HG02884 (cell line): ENCODE measurements at regions not wholly inside any gene's neighbourhood (a gene's known extent, or its start where the extent isn't known, plus 50 kb on each side); places are given as distances from the start of the nearest gene placed in this dataset.
"Not testable (repeated sequence)": the region's sequence is repeated elsewhere in the genome, so short reads cannot be mapped to it uniquely, and the experiment has no call there.

Experiments used
- ATAC-seq: cut with Tn5 transposase; IDR thresholded peaks from one replicate; pipeline ENCODE4 v1.9.1; 2021; ENCODE audit warnings: mild to moderate bottlenecking, moderate library complexity; ENCODE audit not compliant: unreplicated experiment

DNA sequence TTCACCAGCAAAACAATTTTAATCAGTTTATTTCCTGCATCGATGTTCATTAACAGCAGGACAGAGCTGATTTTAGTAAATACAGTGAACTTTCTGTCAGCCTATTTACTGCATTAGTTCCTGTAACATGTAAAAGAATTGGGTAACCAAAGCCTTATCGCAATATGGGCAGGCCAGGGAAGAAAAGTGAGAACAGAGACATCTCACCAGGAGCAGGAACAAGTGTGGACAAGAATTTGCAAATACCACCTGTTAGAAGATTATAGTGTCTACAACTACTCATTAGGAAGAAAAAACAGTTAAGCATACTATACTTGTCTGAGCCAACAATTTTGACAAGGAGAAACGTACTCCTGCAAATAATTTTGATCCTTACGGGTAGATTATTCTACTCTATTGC is 1293.9 kb downstream of the PLA2G4A start:
- ATAC-seq = no peak

DNA sequence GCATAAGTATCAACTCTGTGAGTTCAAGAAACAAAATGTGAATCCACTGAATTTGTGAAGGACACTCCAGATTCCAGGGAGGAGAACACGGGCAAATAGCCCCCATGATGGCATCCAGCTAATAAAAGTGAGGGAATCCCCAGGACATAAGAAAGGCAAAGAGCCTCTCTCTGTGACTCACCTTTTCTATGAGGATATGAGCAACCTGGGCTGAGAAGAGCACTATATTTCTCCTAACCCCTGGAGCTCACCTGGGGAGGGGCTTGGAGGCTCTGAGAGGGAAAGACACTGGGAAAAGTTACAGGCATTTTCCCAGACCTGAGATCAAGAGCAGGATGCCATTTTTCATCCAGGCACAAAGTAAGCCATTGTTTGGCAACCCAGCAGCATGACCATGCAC is 1298.8 kb downstream of the PLA2G4A start:
- ATAC-seq = no peak

DNA sequence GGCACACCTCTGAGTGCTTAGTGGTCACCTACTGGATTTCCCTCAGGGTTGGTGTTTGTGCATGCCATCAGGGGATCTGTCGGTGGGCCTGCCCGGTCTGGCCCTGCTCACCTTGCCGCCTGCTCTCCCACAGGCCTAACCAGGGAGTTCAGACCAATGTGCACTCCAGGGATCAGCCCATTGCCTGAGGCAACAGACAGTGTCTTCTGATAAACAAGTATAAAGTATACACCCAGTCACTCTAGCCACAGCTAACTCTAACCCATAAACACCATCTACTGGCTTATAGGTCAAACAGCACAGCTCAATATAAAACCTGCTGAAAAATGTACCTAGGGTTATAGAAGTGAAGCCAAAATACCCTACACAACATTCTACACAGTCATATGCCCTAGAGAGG is 1300.0 kb downstream of the PLA2G4A start:
- ATAC-seq = no peak

DNA sequence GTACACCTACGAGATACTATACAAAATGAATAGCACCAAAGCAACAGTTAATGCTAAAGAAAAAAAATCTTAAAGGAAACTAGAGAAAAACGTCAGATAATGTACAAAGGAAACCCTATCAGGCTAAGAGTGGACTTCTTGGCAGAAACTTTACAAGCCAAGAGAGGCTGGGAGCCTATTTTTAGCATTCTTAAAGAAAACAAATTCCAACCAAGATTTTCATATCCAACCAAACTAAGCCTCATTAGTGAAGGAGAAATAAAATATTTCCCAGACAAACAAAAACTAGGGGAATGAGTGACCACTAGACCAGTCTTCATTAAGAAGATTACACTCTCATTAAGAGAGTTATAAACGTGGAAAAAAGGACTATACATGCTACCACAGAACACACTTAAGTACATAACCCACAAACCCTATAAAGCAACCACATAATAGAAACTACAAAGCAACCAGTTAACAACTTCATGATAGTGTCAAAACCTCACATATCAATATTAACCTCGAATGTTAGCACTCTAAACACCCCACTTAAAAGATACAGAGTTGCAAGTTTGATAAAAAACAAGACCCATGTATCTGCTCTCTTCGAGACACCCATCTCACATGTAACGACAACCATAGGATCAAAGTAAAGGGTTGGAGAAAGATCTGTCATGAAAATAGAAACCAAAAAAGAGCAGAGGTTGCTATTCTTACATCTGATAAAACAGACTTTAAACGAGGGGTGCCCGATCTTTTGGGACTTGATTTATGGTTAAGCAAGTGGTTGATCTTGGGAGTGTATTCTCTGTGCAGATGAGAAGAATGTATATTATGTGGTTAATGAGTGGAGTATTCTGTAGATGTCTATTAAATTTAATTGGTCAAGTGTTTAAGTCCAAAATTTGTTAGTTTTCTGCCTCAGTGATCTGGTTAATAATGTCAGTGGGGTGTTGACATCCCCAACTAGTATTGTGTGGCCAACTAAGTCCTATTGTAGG is 1301.4 kb downstream of the PLA2G4A start:
- no peak for ATAC-seq

GRCh38 chr1:188137221-188137620 is 1308.5 kb downstream of the PLA2G4A start:
- no peak for ATAC-seq

DNA sequence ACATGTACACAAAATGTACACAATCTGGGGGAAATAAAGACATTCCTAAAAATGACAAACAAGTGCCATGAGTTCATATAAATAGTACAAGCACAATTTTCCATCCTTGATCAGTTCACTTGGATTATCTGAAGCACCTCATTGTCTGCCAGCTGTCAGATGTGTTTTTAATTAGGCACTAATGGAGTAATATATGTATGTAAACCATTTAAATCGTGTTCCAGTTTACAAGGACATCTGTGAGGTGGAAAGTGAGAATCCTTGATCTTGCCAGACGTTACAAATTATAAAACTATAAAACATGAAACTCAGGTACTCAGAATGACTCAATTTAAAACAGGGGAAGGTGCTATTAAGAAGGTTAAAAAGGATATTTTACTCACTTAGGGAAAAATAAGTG is 1312.2 kb downstream of the PLA2G4A start:
- no peak for ATAC-seq

GRCh38 chr1:188154196-188154595 is 1325.4 kb downstream of the PLA2G4A start:
- ATAC-seq = no peak

DNA sequence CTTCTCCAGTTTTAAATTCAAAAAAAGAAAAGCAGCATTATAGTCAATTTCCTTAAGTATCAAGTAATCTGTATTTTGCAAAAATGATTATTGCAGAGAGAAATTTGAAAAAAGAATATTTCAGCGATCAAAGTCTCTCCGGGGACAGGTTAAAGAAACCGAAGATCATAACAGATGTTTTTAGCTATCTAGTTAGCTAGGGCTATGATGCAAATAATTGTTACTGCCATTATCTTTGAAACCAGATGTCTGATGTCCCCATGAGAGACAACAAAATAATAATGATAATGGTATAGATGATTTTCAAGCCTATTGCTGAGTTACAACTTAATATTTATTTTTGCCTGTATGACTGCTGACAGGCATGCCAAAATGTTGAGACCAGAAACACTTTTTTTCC is 1326.0 kb downstream of the PLA2G4A start:
- no peak for ATAC-seq

GRCh38 chr1:188155261-188155660 is 1326.5 kb downstream of the PLA2G4A start:
- ATAC-seq = no peak

DNA sequence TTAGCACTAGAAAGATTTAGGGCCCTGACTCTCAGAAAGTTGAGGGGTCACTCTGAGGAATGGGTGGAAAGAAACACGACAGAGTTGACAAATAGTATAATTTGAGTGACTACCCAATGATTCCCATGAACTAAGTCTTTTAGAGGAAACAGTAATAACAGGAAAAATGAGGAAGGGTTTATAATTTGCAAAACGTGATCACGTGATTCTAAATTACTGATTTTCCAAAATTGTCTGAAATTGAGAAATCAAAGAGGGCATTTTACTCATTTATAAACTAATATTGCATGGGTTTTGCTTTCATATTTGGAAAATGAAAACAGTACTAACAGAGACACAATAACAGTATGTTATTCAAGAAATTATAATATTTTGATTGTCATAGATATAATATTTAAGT is 1335.7 kb downstream of the PLA2G4A start:
- ATAC-seq = no peak

- ATAC-seq = no peak
Measured at GRCh38 chr1:188166654-188167053, 1337.9 kb downstream of the PLA2G4A start.

- ATAC-seq = no peak
Measured at GRCh38 chr1:188169971-188170370, 1341.2 kb downstream of the PLA2G4A start.

GRCh38 chr1:188170411-188170810 is 1341.7 kb downstream of the PLA2G4A start:
- ATAC-seq = no peak

- ATAC-seq = no peak
Measured at GRCh38 chr1:188170935-188171334, 1342.2 kb downstream of the PLA2G4A start.

- not testable (repeated sequence) for ATAC-seq
Measured at GRCh38 chr1:188182063-188182462, 1353.3 kb downstream of the PLA2G4A start.

DNA sequence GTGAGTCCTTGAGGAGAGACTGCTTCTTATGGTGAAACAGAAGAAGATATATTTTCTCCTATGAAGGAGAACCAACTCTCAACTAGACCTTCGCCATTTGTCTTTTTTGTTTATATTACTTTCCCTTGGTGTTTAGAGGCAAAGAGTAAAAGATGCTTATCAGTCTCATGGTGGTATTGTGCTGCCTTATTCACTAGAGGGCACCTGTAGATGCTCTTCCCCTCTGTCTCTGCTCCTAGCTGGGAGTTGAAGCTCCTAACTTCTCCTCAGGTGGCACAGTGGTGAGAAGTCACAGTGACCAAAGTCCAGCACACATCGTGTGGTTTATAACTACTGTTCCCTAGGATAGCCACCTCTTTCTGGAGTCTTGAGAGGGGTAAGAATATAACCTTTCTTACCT is 1359.6 kb downstream of the PLA2G4A start:
- no peak for ATAC-seq

GRCh38 chr1:188194916-188195315 is 1366.2 kb downstream of the PLA2G4A start:
- ATAC-seq = no peak

- no peak for ATAC-seq
Measured at GRCh38 chr1:188218289-188218688, 1389.5 kb downstream of the PLA2G4A start.

GRCh38 chr1:188220051-188220450 is 1391.3 kb downstream of the PLA2G4A start:
- ATAC-seq = no peak

DNA sequence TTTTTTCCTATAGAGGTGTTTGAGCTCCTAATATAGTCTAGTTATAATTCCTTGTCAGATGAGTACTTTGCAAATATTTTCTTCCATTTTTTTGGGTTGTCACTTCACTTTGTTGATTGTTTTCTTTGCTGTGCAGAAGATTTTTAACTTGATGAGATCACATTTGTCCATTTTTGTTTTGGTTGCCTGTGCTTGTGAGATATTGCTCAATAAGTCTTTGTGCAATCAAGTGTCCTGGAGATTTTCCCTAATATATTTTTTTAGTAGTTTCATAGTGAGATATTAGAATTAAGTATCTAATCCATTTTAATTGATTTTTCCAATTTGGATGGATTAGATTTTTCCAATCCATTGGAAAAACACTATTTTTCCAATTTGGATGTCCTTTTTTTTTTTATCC is 1395.5 kb downstream of the PLA2G4A start:
- ATAC-seq = no peak

- no peak for ATAC-seq
Measured at GRCh38 chr1:188225975-188226374, 1397.2 kb downstream of the PLA2G4A start.

DNA sequence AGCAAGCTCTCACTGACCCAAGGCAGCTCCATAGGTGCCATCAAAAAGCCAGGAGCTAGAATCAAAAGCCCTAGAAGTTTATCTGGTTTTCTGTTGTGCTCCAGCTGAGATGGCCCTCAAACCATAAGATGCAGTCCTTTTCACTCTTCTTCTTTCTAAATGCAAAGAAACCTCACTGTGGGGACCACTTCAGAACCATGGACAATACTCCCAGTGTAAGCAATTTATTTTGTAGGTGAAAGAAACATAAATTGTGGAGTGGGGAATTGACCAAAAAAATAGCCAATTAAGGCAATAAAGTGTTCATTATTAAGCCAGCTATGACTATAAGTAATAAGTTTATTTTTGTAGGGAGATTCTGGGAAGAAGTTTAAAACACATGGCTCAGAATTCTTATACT is 1399.9 kb downstream of the PLA2G4A start:
- ATAC-seq = no peak
